ENCODE measurements at regions not wholly inside any gene's neighbourhood (a gene's known extent, or its start where the extent isn't known, plus 50 kb on each side); places are given as distances from the start of the nearest gene placed in this dataset.

- Histone ChIP-seq H3K23ac (ENCODE audit: insufficient read length) (no peak overlapping the region), H3K14ac (ENCODE audit: insufficient read length) (no peak overlapping the region), H3K18ac (ENCODE audit: extremely low read depth, low read length) (no peak overlapping the region), H4K8ac (ENCODE audit: extremely low read depth, insufficient read depth, low read length) (no peak overlapping the region), H2AFZ (ENCODE audit: low read length) (no peak overlapping the region), H4K5ac (ENCODE audit: insufficient read length, low read depth, low read length) (no peak overlapping the region), H2BK20ac (ENCODE audit: low read length) (no peak overlapping the region), H3K56ac (replicated peaks; ENCODE audit: insufficient read length, low read depth, low read length) (no peak overlapping the region), H3K4me2 (ENCODE audit: insufficient read depth in 1 of 2, low read depth in 2 of 2, low read length in 2 of 2) (no peak overlapping the region), H3K79me1 (ENCODE audit: low read depth, low read length) (no peaks in the 10 kb centered on the region), H3K23me2 (ENCODE audit: low read depth, low read length) (no peaks in the 10 kb centered on the region), H2BK12ac (ENCODE audit: low read depth, low read length) (no peak overlapping the region), H3K36me3 (ENCODE audit: control insufficient read depth in 2 of 4, insufficient read depth in 4 of 4, low read length in 3 of 4) (no peaks in the 10 kb centered on the region), H3K27me3 (replicated peaks in 1 of 4; ENCODE audit: control insufficient read depth in 3 of 4, extremely low read depth in 1 of 4, insufficient read depth in 3 of 4, low read length in 3 of 4) (peaks cover 0 to 1% (median 0%) of the 10 kb centered on the region in 4 experiments; a peak in 1 of 7 replicates), H3K9me3 (ENCODE audit: insufficient read depth in 2 of 2, low read depth in 1 of 2, low read length in 1 of 2) (no peaks in the 10 kb centered on the region), H3K79me2 (ENCODE audit: control insufficient read depth in 1 of 2, insufficient read depth in 2 of 2, low read length in 2 of 2) (no peaks in the 10 kb centered on the region), H3K9ac (replicated peaks in 1 of 4; ENCODE audit: extremely low read depth in 1 of 4, low read depth in 3 of 4, low read length in 3 of 4) (no peak overlapping the region), H3K4me3 (ENCODE audit: extremely low read depth in 1 of 4, insufficient read depth in 2 of 4, low read depth in 3 of 4, low read length in 4 of 4) (no peak overlapping the region), H2BK120ac (replicated peaks; ENCODE audit: low read depth, low read length) (no peak overlapping the region), H2BK15ac (ENCODE audit: low read length) (no peak overlapping the region), H4K20me1 (replicated peaks in 1 of 2; ENCODE audit: control insufficient read depth in 1 of 2, insufficient read depth in 2 of 2, low read length in 2 of 2) (no peaks in the 10 kb centered on the region), H3K4ac (replicated peaks; ENCODE audit: insufficient read length, low read depth, low read length) (no peak overlapping the region), H3K27ac (ENCODE audit: low read depth, low read length) (no peak overlapping the region), H2BK5ac (ENCODE audit: low read depth, low read length) (no peak overlapping the region), H4K91ac (replicated peaks; ENCODE audit: insufficient read length, low read length) (no peak overlapping the region), H3K4me1 (replicated peaks in 1 of 4; ENCODE audit: control insufficient read depth in 3 of 4, insufficient read depth in 4 of 4, low read length in 3 of 4) (peaks cover 0 to 6% (median 3%) of the 10 kb centered on the region in 4 experiments; a peak in 5 of 7 replicates), H2AK5ac (ENCODE audit: low read depth, low read length) (no peak overlapping the region)
- DNase-seq (ENCODE audit: low read depth in 1 of 2, low spot score in 2 of 2) (no peak), FAIRE-seq (no peak)
- ChIA-PET POLR2A (ENCODE audit: partially characterized antibody) (no interaction called here), CTCF (ENCODE audit: partially characterized antibody) (interaction anchor here (0.5 to 4.8 kb wide), 3 partner anchors 10 to 47 kb away, joined by 3 to 27 read pairs (median 5); no protein-coding TSS in a partner anchor)
- 84% methylated on average over 4 of the region's 4 CpGs; no CpG with 5 or more reads in 1 of the 2 experiments for WGBS, 2 experiments (ENCODE audit: extremely low coverage in 1 of 2, insufficient coverage in 1 of 2, insufficient read length in 1 of 2, insufficient replicate concordance in 2 of 2, low coverage in 1 of 2, low lambda C conversion rate in 2 of 2, missing lambda C conversion rate in 1 of 2)
- TF ChIP-seq CEBPB (IDR thresholded peaks at IDR 0.05; ENCODE audit: low read depth, low read length) (no peak), BRCA1 (IDR thresholded peaks at IDR 0.05; ENCODE audit: low read depth, low read length) (no peak), RBBP5 (IDR thresholded peaks at IDR 0.05; ENCODE audit: borderline replicate concordance, low read depth, low read length) (no peak), MAFK (IDR thresholded peaks at IDR 0.05; ENCODE audit: low read depth, low read length) (no peak), SUZ12 (IDR thresholded peaks at IDR 0.05; ENCODE audit: low read length) (no peak), CBX8 (IDR thresholded peaks at IDR 0.05; ENCODE audit: borderline replicate concordance, low read depth, low read length) (no peak)
- TF ChIP-seq, protein P1, sequence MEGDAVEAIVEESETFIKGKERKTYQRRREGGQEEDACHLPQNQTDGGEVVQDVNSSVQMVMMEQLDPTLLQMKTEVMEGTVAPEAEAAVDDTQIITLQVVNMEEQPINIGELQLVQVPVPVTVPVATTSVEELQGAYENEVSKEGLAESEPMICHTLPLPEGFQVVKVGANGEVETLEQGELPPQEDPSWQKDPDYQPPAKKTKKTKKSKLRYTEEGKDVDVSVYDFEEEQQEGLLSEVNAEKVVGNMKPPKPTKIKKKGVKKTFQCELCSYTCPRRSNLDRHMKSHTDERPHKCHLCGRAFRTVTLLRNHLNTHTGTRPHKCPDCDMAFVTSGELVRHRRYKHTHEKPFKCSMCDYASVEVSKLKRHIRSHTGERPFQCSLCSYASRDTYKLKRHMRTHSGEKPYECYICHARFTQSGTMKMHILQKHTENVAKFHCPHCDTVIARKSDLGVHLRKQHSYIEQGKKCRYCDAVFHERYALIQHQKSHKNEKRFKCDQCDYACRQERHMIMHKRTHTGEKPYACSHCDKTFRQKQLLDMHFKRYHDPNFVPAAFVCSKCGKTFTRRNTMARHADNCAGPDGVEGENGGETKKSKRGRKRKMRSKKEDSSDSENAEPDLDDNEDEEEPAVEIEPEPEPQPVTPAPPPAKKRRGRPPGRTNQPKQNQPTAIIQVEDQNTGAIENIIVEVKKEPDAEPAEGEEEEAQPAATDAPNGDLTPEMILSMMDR (IDR thresholded peaks at IDR 0.05; ENCODE audit: control extremely low read depth in 1 of 3, insufficient read depth in 1 of 3, low read depth in 1 of 3, low read length in 3 of 3): no peak
Observed at GRCh38 chr13:97881556-97881955, 71.9 kb upstream of the IPO5 start.
